ENCODE measurements at regions not wholly inside any gene's neighbourhood (a gene's known extent, or its start where the extent isn't known, plus 50 kb on each side); places are given as distances from the start of the nearest gene placed in this dataset.

GRCh38 chr10:125276133-125276532 lies 115.8 kb upstream of the CTBP2 start:
- TF ChIP-seq, protein P1, sequence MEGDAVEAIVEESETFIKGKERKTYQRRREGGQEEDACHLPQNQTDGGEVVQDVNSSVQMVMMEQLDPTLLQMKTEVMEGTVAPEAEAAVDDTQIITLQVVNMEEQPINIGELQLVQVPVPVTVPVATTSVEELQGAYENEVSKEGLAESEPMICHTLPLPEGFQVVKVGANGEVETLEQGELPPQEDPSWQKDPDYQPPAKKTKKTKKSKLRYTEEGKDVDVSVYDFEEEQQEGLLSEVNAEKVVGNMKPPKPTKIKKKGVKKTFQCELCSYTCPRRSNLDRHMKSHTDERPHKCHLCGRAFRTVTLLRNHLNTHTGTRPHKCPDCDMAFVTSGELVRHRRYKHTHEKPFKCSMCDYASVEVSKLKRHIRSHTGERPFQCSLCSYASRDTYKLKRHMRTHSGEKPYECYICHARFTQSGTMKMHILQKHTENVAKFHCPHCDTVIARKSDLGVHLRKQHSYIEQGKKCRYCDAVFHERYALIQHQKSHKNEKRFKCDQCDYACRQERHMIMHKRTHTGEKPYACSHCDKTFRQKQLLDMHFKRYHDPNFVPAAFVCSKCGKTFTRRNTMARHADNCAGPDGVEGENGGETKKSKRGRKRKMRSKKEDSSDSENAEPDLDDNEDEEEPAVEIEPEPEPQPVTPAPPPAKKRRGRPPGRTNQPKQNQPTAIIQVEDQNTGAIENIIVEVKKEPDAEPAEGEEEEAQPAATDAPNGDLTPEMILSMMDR (IDR thresholded peaks at IDR 0.05; ENCODE audit: insufficient read depth, low read depth, low read length), result no peak
- no peak overlapping the region for H3K4me3 ChIP-seq (ENCODE audit: low read depth, low read length)
- no peak for DNase-seq (ENCODE audit: low read depth)

- no peak overlapping the region for H3K4me3 ChIP-seq (ENCODE audit: low read depth, low read length)
- DNase-seq (ENCODE audit: low read depth), result no peak
- TF ChIP-seq, protein P1 (IDR thresholded peaks at IDR 0.05; ENCODE audit: insufficient read depth, low read depth, low read length), result no peak
These were observed 114.6 kb upstream of the CTBP2 start for GRCh38 chr10:125274961-125275360.

DNA sequence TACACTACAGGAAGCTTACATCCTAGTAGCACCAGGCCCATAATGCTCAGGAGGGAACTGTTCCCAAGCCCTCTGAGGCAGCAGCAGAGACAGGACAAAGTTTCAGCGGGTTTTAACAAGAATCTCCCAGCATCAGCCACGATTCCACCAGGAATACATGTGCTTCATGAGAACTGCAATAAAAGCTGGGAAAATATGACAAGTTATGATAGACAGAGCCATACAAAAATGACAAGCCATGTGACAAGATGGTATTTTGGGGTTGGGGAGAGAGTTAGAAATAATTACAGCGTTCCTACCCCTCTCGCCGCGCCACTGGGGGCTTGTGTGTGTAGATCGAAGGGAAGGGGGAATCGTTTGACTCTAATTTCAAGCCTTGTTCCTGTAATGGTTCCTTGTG lies 112.7 kb upstream of the CTBP2 start:
- DNase-seq (ENCODE audit: low read depth), result no peak
- H3K4me3 ChIP-seq (ENCODE audit: low read depth, low read length), result no peak overlapping the region
- TF ChIP-seq, protein P1 (IDR thresholded peaks at IDR 0.05; ENCODE audit: insufficient read depth, low read depth, low read length), result no peak

DNA sequence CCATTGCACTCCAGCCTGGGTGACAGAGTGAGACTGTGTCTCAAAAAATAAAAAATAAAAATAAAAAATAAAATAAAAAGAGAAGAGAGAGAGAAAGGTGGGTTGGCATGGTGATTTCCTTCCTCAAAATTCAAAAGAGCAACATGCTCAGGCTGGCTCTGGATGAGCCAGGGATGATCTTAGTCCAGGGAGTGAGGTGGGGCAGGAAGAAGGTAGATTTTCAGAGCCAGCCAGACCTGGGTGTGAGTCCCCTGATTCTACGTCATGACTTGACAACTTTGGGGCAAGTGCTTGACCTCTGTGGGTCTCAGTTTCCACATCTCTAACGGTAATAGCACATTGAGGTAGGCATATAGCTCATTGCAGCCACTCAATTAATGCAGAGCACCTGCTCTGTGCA lies 109.4 kb upstream of the CTBP2 start:
- TF ChIP-seq, protein P1 (IDR thresholded peaks at IDR 0.05; ENCODE audit: insufficient read depth, low read depth, low read length), result no peak
- no peak overlapping the region for H3K4me3 ChIP-seq (ENCODE audit: low read depth, low read length)
- DNase-seq (ENCODE audit: low read depth), result no peak

DNA sequence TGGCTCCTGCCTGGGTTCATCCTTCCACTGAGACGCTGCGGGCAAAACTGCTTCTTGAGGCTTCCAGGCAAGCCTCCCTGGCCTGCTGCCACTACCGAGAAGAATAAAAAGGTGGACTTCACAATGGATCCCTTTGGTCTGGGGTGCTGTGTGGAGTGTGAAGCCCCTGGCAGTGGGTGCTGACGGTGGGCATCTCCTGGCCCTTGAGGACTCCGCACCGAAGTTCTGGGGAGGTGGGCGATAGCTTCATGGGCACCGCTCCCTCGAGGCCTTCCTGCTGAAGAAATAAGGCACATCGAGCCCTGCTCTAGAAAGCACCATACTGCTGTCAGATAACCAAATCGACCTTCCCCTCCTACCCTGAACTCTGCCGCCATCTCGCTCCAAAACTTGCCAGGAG lies 106.6 kb upstream of the CTBP2 start:
- no peak for DNase-seq (ENCODE audit: low read depth)
- TF ChIP-seq, protein P1 (IDR thresholded peaks at IDR 0.05; ENCODE audit: insufficient read depth, low read depth, low read length), result no peak
- H3K4me3 ChIP-seq (ENCODE audit: low read depth, low read length), result no peak overlapping the region

DNA sequence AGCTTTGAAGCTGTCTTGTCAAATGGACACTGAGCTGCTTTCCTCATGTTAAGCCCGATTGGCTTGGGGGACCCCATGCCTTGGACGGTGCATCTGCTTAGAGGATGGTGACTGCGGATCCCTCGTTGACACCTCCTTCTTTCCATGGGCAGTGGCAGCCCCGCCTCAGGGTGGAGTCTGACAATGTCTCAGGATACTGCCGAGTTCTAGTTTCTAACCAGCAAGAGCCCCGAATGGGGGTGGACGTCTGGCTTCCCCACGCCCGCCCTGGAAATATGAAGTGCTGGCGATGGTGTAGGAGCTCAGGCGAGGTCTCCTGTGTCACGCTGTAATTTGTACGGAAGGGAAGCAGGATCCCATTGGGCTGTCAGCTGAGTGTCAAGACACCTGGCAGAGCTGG lies 106.2 kb upstream of the CTBP2 start:
- DNase-seq (ENCODE audit: low read depth), result no peak
- no peak overlapping the region for H3K4me3 ChIP-seq (ENCODE audit: low read depth, low read length)

DNA sequence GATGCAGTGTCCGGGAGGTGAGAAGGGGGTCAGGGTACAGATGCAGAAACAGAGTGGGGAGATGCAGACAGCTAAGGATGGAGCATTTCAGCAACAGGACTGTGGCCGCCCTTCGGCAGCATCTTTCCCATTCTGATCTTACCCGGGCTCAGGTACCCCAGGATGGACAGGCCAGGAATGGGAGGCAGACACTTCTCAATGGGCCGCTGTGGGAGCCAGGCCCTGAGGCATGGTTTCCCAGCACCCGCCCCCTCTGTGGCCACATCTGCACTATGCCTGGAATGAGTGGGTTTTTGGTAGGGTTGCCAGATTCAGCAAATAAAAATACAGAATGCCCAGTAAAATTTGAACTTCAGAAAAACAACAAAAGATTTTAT lies 105.2 kb upstream of the CTBP2 start:
- H3K4me3 ChIP-seq (ENCODE audit: low read depth, low read length), result no peak overlapping the region
- TF ChIP-seq, protein P1 (IDR thresholded peaks at IDR 0.05; ENCODE audit: insufficient read depth, low read depth, low read length), result no peak
- DNase-seq (ENCODE audit: low read depth), result no peak

More for the DNA sequence above, 106.2 kb upstream of the CTBP2 start:
- TF ChIP-seq, protein P1 (IDR thresholded peaks at IDR 0.05; ENCODE audit: insufficient read depth, low read depth, low read length), result no peak
